ENCODE measurements at regions not wholly inside any gene's neighbourhood (a gene's known extent, or its start where the extent isn't known, plus 50 kb on each side); places are given as distances from the start of the nearest gene placed in this dataset.

DNA sequence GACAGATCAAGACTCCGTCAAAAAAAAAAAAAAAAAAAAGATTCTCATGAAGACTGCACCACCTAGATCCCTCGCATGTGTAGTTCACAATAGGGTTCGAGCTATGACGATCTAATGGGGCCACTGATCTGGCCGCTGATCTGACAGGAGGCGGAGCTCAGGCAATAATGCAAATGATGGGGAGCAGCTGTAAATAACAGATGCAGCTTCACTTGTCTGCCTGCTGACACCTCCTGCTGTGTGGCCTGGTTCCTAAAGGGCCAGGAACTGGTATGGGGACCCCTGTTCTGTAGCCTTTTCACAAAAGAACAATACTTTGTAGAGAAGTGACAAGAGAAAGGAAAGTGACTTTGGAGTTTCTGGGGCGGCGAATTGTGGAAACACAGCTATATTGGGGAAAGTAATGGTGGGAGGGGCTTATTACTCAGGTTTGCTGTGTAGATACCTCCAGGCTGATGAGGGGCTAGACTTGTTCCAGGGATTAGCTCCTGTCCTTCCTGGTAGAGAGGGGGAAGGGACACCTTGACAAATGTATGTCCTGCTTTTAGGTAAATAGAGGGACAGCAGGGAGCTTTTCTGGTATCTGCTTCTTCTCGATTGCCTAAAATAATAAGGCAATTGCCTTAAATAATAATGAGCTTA lies 57.1 kb downstream of the HAPSTR1 start:
- Histone ChIP-seq H3K4me3 (replicated peaks in 1 of 3; ENCODE audit: insufficient read depth in 1 of 3, low read depth in 1 of 3, low read length in 3 of 3) (no peak overlapping the region), H2AFZ (ENCODE audit: low read depth, low read length) (no peak overlapping the region), H3K79me2 (ENCODE audit: control insufficient read depth, insufficient read depth, low read length) (no peaks in the 10 kb centered on the region), H3K4me1 (ENCODE audit: control insufficient read depth, extremely low read depth, insufficient read depth, low read length) (no peaks in the 10 kb centered on the region), H3K27me3 (ENCODE audit: control insufficient read depth in 2 of 2, insufficient read depth in 2 of 2, low read length in 2 of 2) (no peaks in the 10 kb centered on the region), H3K4me2 (ENCODE audit: insufficient read depth, low read length) (no peak overlapping the region), H3K9me3 (replicated peaks; ENCODE audit: control insufficient read depth, insufficient read depth, low read length) (no peaks in the 10 kb centered on the region), H4K20me1 (replicated peaks; ENCODE audit: control insufficient read depth, extremely low read depth, insufficient read depth, low read length) (peaks cover 2% of the 10 kb centered on the region), H3K9me1 (replicated peaks; ENCODE audit: control insufficient read depth, extremely low read depth, insufficient read depth, low read length) (no peaks in the 10 kb centered on the region), H3K36me3 (ENCODE audit: control insufficient read depth in 2 of 2, extremely low read depth in 1 of 2, insufficient read depth in 2 of 2, low read length in 2 of 2) (no peaks in the 10 kb centered on the region), H3K9ac (replicated peaks; ENCODE audit: extremely low read depth, insufficient read depth, low read length) (no peak overlapping the region), H3K27ac (ENCODE audit: insufficient read depth, low read depth, low read length) (no peak overlapping the region)
- FAIRE-seq = no peak
- dilution Hi-C loops (cut with MboI; ENCODE audit: extremely low pct_ligation_motif_present, low sequenced_read_pairs) (no loop called here), intact Hi-C loops (cut with micrococcal nuclease) (no loop called here)
- CTCF ChIA-PET = interaction anchor here (1.3 to 2.5 kb wide), 2 partner anchors 10 to 11 kb away, joined by 3 to 9 read pairs; no protein-coding TSS in a partner anchor
- DNase-seq (ENCODE audit: low read depth, low spot score) = no peak
- BruUV-seq (replicated peaks) = no TSS peak
- TF ChIP-seq GATA2 (IDR thresholded peaks at IDR 0.05; ENCODE audit: insufficient read depth, insufficient read length, low read depth, low read length) = no peak
- TF ChIP-seq, protein P1, sequence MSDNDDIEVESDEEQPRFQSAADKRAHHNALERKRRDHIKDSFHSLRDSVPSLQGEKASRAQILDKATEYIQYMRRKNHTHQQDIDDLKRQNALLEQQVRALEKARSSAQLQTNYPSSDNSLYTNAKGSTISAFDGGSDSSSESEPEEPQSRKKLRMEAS (IDR thresholded peaks at IDR 0.05; ENCODE audit: insufficient read depth, insufficient read length) = no peak
- no peak for TF ChIP-seq FOS (IDR thresholded peaks at IDR 0.05; ENCODE audit: borderline replicate concordance, insufficient read depth, low read length)
- TF ChIP-seq, protein P2, sequence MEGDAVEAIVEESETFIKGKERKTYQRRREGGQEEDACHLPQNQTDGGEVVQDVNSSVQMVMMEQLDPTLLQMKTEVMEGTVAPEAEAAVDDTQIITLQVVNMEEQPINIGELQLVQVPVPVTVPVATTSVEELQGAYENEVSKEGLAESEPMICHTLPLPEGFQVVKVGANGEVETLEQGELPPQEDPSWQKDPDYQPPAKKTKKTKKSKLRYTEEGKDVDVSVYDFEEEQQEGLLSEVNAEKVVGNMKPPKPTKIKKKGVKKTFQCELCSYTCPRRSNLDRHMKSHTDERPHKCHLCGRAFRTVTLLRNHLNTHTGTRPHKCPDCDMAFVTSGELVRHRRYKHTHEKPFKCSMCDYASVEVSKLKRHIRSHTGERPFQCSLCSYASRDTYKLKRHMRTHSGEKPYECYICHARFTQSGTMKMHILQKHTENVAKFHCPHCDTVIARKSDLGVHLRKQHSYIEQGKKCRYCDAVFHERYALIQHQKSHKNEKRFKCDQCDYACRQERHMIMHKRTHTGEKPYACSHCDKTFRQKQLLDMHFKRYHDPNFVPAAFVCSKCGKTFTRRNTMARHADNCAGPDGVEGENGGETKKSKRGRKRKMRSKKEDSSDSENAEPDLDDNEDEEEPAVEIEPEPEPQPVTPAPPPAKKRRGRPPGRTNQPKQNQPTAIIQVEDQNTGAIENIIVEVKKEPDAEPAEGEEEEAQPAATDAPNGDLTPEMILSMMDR (IDR thresholded peaks at IDR 0.05; ENCODE audit: extremely low read depth in 1 of 2, insufficient read depth in 1 of 2, low read depth in 1 of 2, low read length in 2 of 2) = no peak
- TF ChIP-seq POLR2AphosphoS5 (IDR thresholded peaks at IDR 0.05; ENCODE audit: insufficient read depth, low read depth, low read length) = no peak
- no peak for TF ChIP-seq JUN (IDR thresholded peaks at IDR 0.05; ENCODE audit: borderline replicate concordance, insufficient read depth, insufficient read length, low read depth)
- TF ChIP-seq MYC (IDR thresholded peaks at IDR 0.05; ENCODE audit: low read depth, low read length) = no peak
- TF ChIP-seq POLR2A (IDR thresholded peaks at IDR 0.05; ENCODE audit: low read depth, low read length) = no peak
- TF ChIP-seq EZH2 (IDR thresholded peaks at IDR 0.05; ENCODE audit: borderline replicate concordance, low read depth, low read length, severe bottlenecking) = no peak
- POLR2A ChIA-PET = no interaction called here
